Hematopoietic multipotent progenitor cell treated with erythropoietin and hydrocortisone succinate and interleukin-3 and kit ligand, for 17 days (in vitro differentiated cells): ENCODE measurements at regions not wholly inside any gene's neighbourhood (a gene's known extent, or its start where the extent isn't known, plus 50 kb on each side); places are given as distances from the start of the nearest gene placed in this dataset.
"Not testable (repeated sequence)": the region's sequence is repeated elsewhere in the genome, so short reads cannot be mapped to it uniquely, and the experiment has no call there.

Experiments
- DNase-seq: peaks from one replicate; pipeline ENCODE4 v3.0.0-alpha.2; 2015; ENCODE audit warnings: low spot score

DNA sequence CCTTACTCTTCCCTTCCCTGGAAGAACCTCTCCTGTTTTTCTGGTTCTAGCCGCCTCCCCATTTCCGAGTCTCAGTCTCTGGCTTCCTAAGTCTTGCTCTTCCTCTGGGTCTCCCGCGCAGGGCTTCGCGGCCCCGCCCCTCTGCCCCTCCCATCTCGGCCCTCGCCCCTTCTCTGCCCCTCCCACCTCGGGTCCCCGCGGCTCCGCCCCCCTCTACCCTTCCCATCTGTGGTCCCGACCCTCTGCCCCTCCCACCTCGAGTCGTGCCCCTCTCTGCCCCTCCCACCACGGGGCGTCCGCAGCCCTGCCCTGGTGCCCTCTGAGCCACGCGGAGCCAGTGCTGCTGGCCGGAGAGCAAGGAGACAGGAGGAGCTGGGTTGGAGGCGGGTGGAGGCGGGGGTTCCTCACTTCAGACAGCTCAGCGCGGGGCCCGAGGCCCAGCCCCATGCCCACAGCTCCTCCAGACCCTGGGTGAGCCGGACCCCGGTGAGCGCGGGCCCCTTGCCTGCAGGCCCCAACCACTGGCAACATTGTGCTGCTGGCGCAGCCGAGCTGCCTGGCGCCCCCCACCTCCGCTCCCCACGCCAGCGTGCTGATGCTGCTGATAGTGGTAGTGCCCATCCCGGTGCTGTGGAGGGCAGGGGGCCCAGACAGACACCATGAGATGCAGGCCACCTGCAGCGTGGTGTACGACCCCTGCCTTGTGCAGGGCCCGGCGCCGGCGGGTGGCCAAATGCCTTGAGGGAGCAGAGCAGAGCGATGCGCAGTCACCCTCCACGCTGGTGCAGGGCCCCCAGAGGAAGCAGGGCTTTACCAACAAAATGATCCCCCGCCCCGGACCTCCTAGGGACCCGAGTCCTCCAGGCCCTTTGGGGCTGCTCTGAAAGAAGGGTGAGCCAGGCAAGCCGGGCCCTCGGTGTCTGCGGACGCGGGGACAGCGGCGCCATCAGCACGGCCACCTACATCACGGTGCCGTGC, 2115.3 kb downstream of the TP53TG3F start:
- no peak for DNase-seq

DNA sequence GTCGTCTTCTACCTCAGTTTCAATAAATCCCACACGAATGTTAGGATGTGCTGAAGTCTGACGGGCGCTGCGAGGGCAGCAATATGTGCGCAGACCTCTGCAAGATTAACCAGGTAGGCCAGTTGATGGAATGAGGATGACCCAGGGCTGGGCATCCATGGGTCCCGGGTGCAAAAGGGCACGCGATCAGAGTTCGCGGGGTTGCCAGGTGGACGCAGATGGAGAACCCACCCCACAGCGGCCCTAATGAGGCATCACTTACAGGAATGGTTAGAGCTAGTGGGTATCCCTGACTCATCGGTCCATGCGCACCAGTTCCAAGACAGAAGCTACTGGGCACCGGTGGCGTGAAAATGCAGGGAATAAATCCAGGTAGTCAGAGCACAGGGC, 2116.0 kb downstream of the TP53TG3F start:
- DNase-seq, result no peak

DNA sequence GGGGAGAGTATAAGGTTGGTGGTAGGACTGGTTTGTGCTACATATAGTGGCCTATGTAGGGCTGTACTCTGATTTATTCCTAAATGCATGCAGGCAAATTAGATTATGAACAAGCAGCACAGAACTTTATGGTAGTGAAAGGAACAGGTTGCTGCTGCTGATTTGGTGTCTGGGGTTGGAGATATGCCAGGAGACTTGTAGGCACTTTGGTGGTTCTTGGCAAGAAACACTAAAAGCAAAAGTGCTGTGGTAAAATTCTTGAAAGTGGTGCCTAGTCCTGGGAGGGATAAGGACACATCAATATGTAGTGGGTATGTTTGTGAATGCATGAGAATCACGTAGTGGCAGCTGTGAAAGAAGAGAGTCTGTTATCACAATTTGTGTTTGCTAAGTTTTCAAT, 2126.0 kb downstream of the TP53TG3F start:
- DNase-seq, result no peak

DNA sequence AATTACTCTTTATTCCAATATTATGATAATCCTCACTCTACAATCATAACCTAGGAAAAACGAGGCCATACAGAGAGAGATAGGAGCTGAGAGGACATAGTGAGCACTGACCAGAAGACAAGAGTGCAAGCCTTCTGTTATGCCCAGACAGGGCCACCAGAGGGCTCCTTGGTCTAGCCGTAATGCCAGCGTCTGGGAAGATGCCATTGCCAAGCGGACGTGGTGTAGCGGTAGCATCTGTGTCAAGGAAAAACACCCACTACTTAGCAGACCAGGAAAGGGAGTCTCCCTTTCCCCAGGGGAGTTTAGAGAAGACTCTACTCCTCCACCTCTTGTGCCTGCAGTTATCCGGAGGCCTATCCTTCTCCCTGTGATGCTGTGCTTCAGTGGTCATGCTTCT, 2131.5 kb downstream of the TP53TG3F start:
- DNase-seq, result not testable (repeated sequence)

DNA sequence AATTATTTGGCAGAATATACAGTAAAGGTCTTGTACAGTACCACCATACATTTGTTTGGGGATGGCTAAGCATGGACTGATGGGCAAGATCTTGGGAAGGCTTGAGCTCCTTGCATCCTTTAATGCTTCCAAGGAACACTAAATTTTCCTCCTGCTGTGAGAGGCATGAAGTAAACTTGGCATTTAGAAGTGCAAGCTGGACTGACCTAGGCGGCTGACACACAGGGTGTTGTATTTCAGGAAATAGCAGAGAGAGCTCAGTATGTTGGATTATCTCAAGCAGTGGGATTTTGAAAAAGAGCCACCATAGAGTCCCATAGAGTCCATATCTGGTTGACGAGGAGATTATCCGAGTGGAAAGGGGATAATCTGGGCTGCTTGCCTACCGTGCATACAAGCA, 2137.1 kb downstream of the TP53TG3F start:
- no peak for DNase-seq

DNA sequence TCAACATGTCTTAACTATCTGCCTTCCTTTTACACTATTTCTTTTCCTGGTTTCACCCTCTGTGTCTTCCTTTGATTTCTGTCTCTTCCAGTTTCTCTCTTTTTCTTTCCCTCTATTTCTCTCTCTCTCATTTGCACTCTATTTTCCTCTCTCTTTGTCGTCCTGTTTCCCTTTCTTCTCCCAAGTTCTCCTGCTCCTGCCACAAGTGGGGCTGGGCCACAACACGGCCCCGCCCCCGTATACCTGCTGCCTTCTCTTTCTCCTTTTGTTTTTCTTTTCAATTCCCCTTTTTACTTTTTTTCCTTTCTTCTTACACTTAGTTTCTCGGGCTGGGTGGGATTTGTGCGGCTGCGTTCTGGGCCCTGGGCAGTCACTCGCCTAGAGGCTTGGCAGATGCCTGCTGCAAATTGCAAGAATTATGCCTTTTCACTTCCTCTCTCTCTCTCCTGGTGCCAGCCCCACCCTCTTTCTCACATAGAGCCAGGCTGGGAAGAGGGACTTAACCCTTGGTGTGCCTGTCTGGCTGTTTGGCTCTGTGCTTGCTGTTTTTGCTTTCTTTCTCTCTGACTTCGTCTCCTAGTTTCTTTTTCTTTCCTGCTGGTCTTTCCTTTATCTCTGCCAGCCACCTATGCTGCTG, 2139.4 kb downstream of the TP53TG3F start:
- no peak for DNase-seq

DNA sequence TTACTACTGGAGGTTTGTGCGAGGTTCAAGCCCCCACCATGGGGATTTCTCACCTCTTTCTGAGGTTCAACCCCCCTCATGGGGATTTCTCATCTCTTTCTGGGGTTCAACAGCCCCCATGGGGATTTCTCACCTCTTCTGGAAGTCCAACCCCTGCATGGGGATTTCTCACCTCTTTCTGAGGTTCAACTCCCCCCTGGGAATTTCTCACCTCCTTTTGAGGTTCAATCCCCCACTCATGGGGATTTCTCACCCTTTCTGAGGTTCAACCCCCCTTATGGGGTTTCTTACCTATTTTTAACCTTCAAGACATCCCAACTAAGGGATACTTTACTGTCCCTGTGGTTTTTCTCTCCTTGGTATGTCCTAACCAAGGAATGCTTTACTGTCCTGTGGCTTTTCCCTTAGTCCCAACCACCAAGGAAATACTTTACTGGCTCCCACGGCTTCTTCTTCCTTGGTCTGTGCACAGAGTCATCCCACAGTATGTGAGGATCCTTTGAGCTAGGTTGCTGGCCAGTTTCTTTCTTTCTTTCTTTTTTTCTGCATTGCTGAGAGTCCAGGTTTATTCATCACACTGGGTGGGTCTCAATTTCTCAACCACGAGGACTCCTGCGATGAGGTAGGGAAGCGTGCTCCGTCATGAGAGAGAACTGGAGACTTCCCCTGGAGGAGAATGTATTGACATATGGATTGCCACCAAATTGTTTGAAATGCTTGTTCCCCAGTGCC, 2140.2 kb downstream of the TP53TG3F start:
- DNase-seq, result no peak

DNA sequence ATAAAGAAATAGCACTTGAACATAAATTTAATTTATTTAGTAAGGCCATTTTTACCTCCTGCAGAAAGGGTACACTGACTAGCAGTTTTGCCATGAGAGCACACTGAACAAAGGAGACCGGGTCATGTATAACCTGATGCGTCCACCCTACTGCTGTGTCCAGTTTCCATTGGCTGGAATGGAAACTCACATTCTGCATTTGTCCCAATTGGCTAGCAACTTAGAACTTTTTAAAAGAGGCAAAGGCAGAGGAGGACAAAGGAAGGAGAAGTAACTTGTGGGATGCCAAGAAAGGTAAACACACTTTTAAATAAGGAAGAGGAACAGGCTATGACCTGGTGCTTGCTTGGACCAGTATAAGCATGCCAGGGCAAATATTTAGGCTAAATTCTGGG, 2140.7 kb downstream of the TP53TG3F start:
- DNase-seq, result not testable (repeated sequence)

DNA sequence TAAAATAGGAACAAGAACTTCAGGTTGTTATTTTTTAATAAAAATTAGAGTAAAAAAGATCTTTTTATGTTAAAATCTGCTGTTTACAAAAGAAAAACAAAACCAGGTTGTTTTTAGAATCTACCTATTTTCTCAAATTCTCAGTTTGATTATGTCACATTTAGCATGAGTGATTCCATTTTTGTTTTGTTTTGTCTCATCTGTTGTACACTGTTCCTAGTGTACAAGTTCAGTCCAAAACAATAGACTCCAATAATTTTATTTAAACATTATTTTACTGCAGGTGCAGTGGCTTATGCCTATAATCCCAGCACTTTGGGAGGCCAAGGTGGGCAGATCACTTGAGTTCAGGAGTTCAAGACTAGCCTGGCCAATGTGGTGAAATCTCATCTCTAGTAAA, 2142.7 kb downstream of the TP53TG3F start:
- DNase-seq, result no peak

DNA sequence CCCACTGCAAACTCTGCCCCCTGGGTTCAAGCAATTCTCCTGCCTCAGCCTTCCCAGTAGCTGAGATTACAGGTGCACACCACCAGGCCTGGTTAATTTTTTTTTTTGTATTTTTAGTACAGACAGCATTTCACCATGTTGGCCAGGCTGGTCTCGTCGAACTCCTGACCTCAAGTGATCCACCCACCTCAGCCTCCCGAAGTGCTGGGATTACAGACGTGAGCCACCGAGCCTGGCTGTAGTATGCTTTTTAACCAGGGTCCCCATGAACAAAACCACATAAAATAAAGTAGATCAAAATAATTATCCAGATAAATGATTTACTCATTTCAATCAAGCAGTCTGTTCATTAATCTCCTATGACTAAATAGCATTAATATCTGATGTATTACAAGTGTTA, 2144.0 kb downstream of the TP53TG3F start:
- not testable (repeated sequence) for DNase-seq

DNA sequence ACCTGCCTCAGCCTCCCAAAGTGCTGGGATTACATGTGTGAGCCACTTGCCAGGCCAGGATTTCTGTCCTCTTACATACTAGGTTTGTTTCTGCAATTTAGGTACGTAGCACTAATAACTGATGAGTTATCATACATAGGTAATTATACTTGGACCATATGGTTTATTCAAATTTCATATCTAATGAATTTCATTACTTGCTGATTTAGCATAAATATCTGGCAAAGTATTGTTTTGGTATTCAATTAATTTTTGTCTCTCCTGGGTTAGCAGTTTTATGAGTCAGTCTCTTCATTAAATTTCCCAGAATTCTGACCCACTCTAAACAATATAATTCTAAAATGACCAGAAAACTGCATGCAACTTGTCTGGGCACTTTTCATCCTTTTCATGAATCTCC, 2146.5 kb downstream of the TP53TG3F start:
- DNase-seq, result no peak

DNA sequence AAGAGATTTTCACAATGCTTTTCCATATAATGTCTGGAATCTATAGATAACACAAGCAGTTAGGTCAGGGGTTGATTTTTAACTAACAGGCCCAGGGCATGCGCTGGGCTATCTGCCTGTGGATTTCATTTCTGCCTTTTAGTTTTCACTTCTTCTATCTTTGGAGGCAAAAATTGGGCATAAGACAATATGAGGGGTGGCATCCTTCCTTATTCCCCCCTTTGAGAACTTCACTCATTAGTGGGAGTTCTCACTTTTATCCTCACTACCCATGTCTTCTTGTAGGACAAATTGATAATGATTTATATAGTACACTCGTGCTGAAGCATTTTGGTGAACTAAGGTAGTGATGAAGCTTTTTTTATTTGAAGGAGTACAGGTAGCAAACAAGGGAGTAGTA, 2155.5 kb downstream of the TP53TG3F start:
- not testable (repeated sequence) for DNase-seq

DNA sequence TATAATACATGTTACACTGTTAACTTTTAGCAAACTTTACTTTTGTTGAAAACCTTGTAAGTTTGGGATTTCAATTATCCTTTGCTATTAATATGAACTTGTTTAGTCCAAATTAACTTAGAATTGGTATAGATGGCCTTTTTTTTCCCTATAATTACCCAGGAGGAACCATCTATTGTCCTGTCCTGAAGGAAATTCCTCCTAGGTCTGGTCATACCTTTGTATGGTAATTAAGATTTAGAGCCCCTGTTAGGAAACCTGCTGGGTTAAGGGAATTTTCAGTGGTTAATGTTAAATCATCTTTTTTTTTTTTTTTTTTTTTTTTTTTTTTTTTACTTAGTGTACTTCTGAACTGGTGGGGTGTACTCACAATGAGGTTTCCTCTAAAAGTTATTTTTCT, 2159.8 kb downstream of the TP53TG3F start:
- not testable (repeated sequence) for DNase-seq

DNA sequence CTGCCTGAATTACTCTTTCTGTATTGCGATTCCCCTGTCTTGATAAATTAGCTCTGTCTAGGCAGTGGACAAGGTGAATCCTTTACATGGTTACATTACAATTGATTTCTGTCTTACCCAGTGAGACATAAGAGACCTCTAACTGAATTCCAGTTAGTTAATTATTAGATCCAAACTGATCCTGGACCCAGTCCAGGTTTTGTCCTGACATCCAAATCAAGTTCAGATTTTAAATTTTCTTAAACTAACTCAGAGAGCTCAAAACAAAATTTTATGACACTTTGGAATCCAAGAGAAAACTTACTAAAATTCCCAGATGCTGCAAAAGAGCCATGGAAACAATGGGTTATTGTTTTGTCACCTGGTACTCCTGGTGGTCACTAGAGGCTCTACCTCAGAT, 2166.6 kb downstream of the TP53TG3F start:
- no peak for DNase-seq

DNA sequence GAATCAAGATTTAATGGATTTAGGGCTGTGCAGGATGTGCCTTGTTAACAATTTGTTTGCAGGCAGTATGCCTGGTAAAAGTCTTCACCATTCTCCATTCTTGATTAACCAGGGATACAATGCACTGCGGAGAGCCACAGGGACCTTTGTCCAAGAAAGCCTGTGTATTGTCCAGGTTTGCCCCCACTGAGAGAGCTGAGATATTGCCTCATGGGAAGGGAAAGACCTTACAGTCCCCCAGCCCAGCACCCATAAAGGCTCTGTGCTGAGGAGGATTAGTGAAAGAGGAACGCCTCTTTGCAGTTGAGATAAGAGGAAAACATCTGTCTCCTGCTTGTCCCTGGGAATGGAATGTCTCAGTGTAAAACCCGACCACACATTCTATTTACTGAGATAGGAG, 2169.6 kb downstream of the TP53TG3F start:
- DNase-seq, result no peak

DNA sequence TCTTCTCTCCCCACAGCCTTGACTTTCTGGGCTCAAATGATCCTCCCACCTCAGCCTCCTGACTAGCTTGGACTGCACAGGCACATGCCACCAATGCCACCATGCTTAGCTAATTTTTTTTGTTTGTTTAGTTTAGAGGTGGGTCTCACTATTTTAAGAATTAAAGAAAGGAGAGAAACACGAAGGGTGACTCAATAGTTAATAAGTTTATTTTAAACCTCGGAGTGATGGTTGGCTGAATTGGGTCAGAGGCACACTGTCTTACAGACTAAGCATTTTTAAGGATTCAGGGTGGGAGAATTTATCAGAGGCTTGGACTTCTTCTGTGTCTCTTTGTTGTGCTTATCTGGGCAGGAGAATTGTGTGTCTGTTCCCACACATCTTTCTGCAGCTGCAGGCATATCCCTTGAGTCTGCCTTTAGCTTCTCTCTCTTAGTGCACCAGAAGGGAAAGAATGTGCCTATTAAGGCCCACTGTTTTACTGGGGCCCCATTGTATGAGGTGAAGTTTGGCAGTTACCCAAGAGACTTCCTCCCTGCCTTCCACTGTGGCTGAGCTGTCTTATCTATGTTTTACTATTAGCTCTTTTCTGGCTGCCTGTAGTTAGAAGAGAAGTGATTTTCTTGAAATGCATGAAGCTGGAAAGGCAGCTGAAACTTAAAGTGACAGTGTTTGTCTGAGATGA, 2172.0 kb downstream of the TP53TG3F start:
- no peak for DNase-seq

DNA sequence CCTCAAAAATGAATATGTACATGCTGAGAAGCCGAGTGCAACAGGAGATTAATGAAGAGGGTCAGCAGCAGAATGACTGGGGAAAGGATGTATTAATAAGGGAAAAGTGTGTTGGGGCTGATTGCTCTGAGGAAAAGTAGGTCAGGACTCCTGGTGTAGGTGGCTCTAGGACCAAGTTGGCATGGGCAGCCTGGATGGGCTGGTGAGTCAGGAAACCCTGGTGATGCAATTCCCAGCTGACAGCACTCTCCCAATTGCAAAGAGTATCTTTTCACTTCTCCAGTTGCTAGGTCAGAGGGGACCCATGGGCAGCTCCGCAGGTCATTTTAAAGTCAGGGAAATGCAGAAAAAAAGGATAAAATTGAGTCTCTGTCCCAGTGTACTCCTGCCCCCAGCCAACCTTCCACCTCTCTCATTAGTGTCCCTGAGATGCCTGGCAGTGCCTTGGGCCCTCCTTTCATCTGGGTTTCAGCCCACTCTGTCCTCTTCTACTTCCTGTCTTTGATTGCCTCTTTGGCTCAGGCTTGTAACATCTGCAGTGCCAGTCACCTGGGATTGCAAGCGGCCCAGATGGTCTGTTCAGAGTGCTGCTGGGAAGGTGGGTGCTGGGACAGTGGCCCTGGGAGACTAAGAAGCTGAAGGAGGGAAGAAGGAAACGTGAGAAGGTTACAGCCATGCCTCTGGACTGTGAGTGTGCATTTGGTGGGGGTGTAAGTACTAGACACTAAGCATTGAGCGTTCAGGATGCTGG, 2177.2 kb downstream of the TP53TG3F start:
- no peak for DNase-seq

DNA sequence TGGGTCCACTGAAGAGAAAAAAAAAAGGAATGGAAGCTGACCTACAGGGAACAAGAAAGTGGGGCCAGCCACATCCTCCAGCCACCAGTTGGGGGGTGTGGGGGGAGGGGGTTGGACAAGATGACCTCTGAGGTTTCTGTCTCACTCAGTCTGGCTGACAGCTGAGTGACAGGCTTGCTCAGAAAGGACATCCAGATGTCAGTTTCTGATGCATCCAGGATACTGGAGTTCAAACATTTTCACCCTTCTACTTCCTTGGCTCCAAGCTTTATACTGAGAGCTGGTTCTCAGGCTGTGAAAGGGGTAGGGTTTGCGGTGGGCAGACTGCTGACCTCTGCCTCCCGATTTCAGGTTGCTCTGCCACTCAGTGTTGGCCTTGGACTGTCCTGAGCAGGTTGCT, 2178.3 kb downstream of the TP53TG3F start:
- no peak for DNase-seq

DNA sequence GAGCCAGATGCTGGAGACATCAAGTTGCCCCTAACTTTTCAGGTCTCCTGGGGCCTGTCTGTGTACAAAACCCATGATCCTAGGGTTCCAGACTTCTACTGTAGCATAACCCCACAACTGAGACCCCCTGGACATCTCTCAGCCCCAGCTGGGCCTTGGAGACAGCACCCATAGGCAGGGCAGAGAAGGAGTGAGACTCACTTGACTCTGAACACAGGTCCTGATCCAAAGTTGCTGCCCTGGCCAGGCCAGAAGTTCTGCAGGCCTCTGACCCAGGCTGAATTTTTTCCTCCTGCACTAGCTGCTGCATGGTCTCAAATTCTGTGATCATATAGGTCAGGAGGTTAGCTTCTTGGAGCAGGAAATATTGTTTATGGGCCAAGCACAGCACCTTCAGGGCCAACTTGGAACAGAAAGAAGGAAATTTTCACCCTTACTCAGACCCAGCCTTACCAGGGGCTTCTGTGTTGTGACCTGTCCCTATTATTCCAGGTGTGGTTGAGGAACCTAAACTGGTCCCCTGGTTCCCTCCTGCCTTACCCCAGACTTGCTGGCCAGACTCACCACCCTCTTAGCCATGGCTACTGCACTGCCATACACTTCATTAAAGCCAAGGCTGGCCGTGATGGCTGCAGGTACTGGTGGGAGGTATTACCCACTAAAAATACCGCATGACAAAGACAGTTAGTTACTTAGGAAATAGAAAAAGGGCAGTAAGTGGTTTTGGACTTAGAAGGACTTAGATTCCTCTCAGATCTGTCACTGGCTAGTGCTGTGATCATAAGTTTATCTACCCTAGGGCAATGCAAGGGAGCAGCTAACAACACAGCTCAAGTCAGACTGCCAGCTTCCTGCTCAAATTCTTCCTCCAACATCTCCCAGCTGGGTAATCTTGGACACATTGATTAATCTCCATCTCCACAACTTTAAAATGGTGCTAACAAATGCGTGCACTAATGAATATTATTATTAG, 2180.1 kb downstream of the TP53TG3F start:
- no peak for DNase-seq

DNA sequence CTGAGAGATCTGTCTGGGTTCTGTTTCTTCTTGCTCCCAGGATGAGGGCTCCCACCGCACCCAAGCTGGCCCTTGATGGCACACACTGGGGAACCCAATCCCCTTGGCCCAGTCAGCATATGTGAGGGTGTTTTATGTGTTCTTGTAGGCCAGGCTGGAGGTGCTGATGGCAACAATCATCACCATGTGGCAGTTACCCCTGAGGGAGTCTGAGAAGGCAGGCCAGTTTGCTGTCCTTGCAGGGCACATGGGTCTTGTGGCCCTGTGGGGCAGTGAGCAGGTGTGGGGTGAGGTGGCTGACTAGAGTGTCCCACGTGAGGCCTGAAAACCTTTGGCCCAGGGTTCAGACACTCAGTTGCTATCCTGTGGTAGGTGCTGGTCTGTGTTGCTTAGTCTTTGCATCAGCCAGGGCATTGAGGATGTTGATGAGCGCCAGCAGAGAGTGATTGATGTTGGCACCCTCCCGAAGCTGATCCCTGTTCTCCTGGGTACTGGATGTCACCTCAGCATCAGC, 2183.0 kb downstream of the TP53TG3F start:
- DNase-seq, result no peak
